GM21717 (cell line): ENCODE measurements at regions not wholly inside any gene's neighbourhood (a gene's known extent, or its start where the extent isn't known, plus 50 kb on each side); places are given as distances from the start of the nearest gene placed in this dataset.
"Not testable (repeated sequence)": the region's sequence is repeated elsewhere in the genome, so short reads cannot be mapped to it uniquely, and the experiment has no call there.

Experiments used
- ATAC-seq: cut with Tn5 transposase; IDR thresholded peaks from one replicate; pipeline ENCODE4 v1.9.1; 2021; ENCODE audit warnings: mild to moderate bottlenecking, moderate library complexity; ENCODE audit not compliant: unreplicated experiment

DNA sequence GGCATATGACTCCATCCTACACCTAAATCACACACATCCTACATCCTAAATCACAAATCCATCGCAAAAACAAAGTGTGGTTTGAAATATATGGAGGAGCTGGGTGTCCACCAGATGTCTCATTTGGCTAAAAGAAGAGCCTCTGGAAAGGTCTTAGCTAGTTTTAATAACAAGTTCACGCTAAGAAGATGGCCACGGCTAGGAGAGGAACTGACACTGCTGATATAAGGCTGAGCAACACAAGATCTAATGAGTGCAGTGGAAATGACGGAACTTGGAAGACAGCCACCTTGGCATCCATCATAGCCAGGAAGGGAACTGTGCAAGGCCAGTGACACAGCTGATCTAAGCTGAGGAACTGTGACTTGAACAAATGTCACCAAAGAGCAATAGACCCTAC, 60.0 kb upstream of the AGAP1 start:
- no peak for ATAC-seq

DNA sequence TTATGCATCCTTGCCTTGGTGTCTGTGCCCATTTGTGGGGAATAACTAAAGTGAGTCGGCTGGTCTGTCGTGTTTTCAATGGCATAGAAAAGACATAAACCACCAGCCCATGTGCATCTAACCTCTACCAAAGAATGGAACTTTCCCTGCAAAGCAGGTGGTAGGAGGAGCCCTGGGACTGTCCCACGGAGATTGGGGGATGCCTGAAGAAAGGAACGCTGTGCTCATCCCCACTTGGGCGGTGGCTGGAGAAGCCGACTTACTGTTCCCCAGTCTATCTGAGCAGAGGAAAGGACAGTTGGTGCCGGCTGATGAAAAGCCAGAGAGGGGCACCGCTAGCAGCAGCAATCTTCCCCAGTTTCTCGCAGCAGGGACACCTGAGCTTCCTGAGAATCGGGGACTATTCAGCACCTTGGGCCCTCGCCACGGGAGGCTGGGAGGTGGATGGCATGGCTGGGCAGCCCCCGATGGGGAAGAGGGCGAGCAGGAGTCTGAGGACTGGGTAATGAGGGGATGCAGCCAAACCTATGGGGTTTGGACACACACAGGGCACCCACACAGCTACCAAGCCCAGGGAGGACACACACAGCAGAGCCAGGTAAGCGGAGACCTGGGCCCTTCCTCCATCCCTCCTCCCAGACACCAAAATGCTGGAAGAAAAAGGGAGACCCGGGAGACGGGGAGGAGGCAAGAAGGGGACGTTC, 53.7 kb upstream of the AGAP1 start:
- ATAC-seq, result no peak

- ATAC-seq, result not testable (repeated sequence)
Measured at GRCh38 chr2:235443580-235443979, 50.3 kb upstream of the AGAP1 start.
